ENCODE measurements at regions not wholly inside any gene's neighbourhood (a gene's known extent, or its start where the extent isn't known, plus 50 kb on each side); places are given as distances from the start of the nearest gene placed in this dataset.

GRCh38 chr10:33863352-33863751 is 528.9 kb upstream of the NRP1 start:
- Histone ChIP-seq H3K18ac (ENCODE audit: extremely low read depth, low read length) (no peak overlapping the region), H2BK15ac (ENCODE audit: low read length) (no peak overlapping the region), H4K91ac (replicated peaks; ENCODE audit: insufficient read length, low read length) (no peak overlapping the region), H2AK5ac (ENCODE audit: low read depth, low read length) (no peak overlapping the region), H3K27ac (ENCODE audit: low read depth, low read length) (no peak overlapping the region), H3K4me3 (ENCODE audit: extremely low read depth in 1 of 4, insufficient read depth in 2 of 4, low read depth in 3 of 4, low read length in 4 of 4) (no peak overlapping the region), H3K23ac (ENCODE audit: insufficient read length) (no peak overlapping the region), H2BK12ac (ENCODE audit: low read depth, low read length) (no peak overlapping the region), H3K9me3 (ENCODE audit: insufficient read depth in 2 of 2, low read depth in 1 of 2, low read length in 1 of 2) (no peaks in the 10 kb centered on the region), H3K56ac (replicated peaks; ENCODE audit: insufficient read length, low read depth, low read length) (no peak overlapping the region), H2BK20ac (ENCODE audit: low read length) (no peak overlapping the region), H3K4me2 (ENCODE audit: insufficient read depth in 1 of 2, low read depth in 2 of 2, low read length in 2 of 2) (no peak overlapping the region), H3K9ac (replicated peaks in 1 of 4; ENCODE audit: extremely low read depth in 1 of 4, low read depth in 3 of 4, low read length in 3 of 4) (no peak overlapping the region), H4K8ac (ENCODE audit: extremely low read depth, insufficient read depth, low read length) (no peak overlapping the region), H3K14ac (ENCODE audit: insufficient read length) (no peak overlapping the region), H3K36me3 (ENCODE audit: control insufficient read depth in 2 of 4, insufficient read depth in 4 of 4, low read length in 3 of 4) (no peaks in the 10 kb centered on the region), H3K23me2 (ENCODE audit: low read depth, low read length) (no peaks in the 10 kb centered on the region), H2BK5ac (ENCODE audit: low read depth, low read length) (no peak overlapping the region), H3K4ac (replicated peaks; ENCODE audit: insufficient read length, low read depth, low read length) (no peak overlapping the region), H2AFZ (ENCODE audit: low read length) (no peak overlapping the region), H4K5ac (ENCODE audit: insufficient read length, low read depth, low read length) (no peak overlapping the region), H2BK120ac (replicated peaks; ENCODE audit: low read depth, low read length) (no peak overlapping the region), H3K79me2 (ENCODE audit: control insufficient read depth in 1 of 2, insufficient read depth in 2 of 2, low read length in 2 of 2) (no peaks in the 10 kb centered on the region), H3K79me1 (ENCODE audit: low read depth, low read length) (no peaks in the 10 kb centered on the region), H3K4me1 (replicated peaks in 1 of 4; ENCODE audit: control insufficient read depth in 3 of 4, insufficient read depth in 4 of 4, low read length in 3 of 4) (peaks cover 0 to 9% (median 5%) of the 10 kb centered on the region in 4 experiments; a peak in 6 of 7 replicates), H4K20me1 (replicated peaks in 1 of 2; ENCODE audit: control insufficient read depth in 1 of 2, insufficient read depth in 2 of 2, low read length in 2 of 2) (no peaks in the 10 kb centered on the region), H3K27me3 (replicated peaks in 1 of 4; ENCODE audit: control insufficient read depth in 3 of 4, extremely low read depth in 1 of 4, insufficient read depth in 3 of 4, low read length in 3 of 4) (no peaks in the 10 kb centered on the region)
- TF ChIP-seq FOSL1 (IDR thresholded peaks at IDR 0.05; ENCODE audit: insufficient read depth, low read depth, low read length), result no peak
- no peak for TF ChIP-seq CBX5 (IDR thresholded peaks at IDR 0.05; ENCODE audit: low read depth, low read length)
- POLR2A ChIA-PET (ENCODE audit: partially characterized antibody), result no interaction called here
- DNase-seq (ENCODE audit: low read depth in 1 of 2, low spot score in 2 of 2), result no peak
- CTCF ChIA-PET (ENCODE audit: partially characterized antibody), result interaction anchor here (0.6 kb wide), 1 partner anchor 160 kb away, joined by 5 read pairs; no protein-coding TSS in a partner anchor
- no peak for FAIRE-seq
- WGBS, 2 experiments (ENCODE audit: extremely low coverage in 1 of 2, insufficient coverage in 1 of 2, insufficient read length in 1 of 2, insufficient replicate concordance in 2 of 2, low coverage in 1 of 2, low lambda C conversion rate in 2 of 2, missing lambda C conversion rate in 1 of 2), result 90% methylated on average over 3 of the region's 3 CpGs; no CpG with 5 or more reads in 1 of the 2 experiments

Data from H1 (cell line).